GM10266 (cell line): ENCODE measurements at regions not wholly inside any gene's neighbourhood (a gene's known extent, or its start where the extent isn't known, plus 50 kb on each side); places are given as distances from the start of the nearest gene placed in this dataset.

ENCODE experiments used
- DNase-seq: peaks from one replicate; pipeline ENCODE4 v3.0.0; 2012; ENCODE audit errors: extremely low spot score
- CTCF ChIP-seq: IDR thresholded peaks from 2 replicates; pipeline ENCODE4 v1.5.1; 2012; ENCODE audit warnings: mild to moderate bottlenecking, low read depth; ENCODE audit not compliant: control insufficient read depth, insufficient read depth; ENCODE audit errors: missing control alignments

GRCh38 chr5:57592236-57592635 is 109.6 kb upstream of the ACTBL2 start:
- no peak for DNase-seq
- TF ChIP-seq CTCF = no peak

GRCh38 chr5:57586649-57587048 is 104.0 kb upstream of the ACTBL2 start:
- no peak for DNase-seq
- no peak for TF ChIP-seq CTCF

GRCh38 chr5:57582578-57583070 is 100.0 kb upstream of the ACTBL2 start:
- DNase-seq = no peak
- TF ChIP-seq CTCF = no peak

- no peak for TF ChIP-seq CTCF
- DNase-seq = no peak
Measured at GRCh38 chr5:57581772-57582171, 99.2 kb upstream of the ACTBL2 start.

- TF ChIP-seq CTCF = no peak
- DNase-seq = no peak
Measured at GRCh38 chr5:57581222-57581621, 98.6 kb upstream of the ACTBL2 start.

GRCh38 chr5:57577432-57578175 is 95.0 kb upstream of the ACTBL2 start:
- no peak for TF ChIP-seq CTCF
- DNase-seq = no peak

GRCh38 chr5:57576317-57576716 is 93.7 kb upstream of the ACTBL2 start:
- DNase-seq = no peak
- TF ChIP-seq CTCF = no peak
